ENCODE measurements at regions not wholly inside any gene's neighbourhood (a gene's known extent, or its start where the extent isn't known, plus 50 kb on each side); places are given as distances from the start of the nearest gene placed in this dataset.

DNA sequence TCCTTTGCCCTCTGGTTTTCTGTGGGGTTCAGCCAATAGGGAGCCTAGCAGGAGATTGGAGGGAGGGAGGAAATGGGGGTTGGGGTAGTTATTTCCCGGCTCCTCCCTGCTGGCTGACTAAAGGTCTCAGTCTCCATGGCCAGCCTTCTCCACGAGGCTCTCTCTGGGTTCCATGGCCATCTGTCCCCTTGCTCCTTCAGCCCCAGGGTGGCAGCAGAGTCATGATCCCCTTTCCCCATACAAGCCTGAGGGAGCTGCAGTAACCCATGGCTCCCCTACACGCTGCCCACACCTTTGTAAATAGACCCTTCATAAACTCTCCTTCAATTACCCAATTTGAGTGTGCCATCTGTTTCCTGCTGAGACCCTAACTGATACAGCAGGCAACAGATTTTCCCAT lies 176.1 kb upstream of the CSF3R start:
- no peak overlapping the region for H3K4me3 ChIP-seq (ENCODE audit: extremely low read depth, insufficient read depth, low read length, poor library complexity, severe bottlenecking)
- H3K36me3 ChIP-seq (ENCODE audit: control insufficient read depth, insufficient read depth, low read length), result no peaks in the 10 kb centered on the region
- WGBS, 2 experiments (ENCODE audit: insufficient coverage in 2 of 2), result 83 to 86% methylated on average over 3 of the region's 3 CpGs
- H3K27ac ChIP-seq (ENCODE audit: low read depth, low read length, severe bottlenecking), result no peak overlapping the region
- H3K4me1 ChIP-seq (ENCODE audit: control insufficient read depth, insufficient read depth, low read length, poor library complexity, severe bottlenecking), result no peaks in the 10 kb centered on the region
- H3K9me3 ChIP-seq (ENCODE audit: control insufficient read depth, low read length), result no peaks in the 10 kb centered on the region

DNA sequence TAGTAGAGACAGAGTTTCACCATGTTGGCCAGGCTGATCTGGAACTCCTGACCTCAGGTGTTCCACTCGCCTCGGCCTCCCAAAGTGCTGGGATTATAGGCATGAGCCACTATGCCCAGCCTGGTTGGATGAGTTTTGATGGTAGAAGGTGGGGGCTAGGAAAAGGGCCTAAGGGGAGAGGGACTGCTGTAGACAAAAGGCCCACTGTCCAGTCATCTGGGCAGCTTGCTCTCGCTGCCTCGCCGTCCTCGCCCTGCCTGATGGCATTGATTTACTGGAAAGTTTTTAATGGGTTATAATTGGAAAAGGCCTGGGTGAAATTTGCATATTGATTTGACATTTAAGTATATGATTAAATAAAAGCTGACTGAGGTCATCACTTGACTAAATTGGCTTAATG lies 175.1 kb upstream of the CSF3R start:
- H3K4me1 ChIP-seq (ENCODE audit: control insufficient read depth, insufficient read depth, low read length, poor library complexity, severe bottlenecking), result no peaks in the 10 kb centered on the region
- H3K36me3 ChIP-seq (ENCODE audit: control insufficient read depth, insufficient read depth, low read length), result no peaks in the 10 kb centered on the region
- 71 to 78% methylated on average over 5 to 6 of the region's 6 CpGs for WGBS, 2 experiments (ENCODE audit: insufficient coverage in 2 of 2)
- no peak overlapping the region for H3K4me3 ChIP-seq (ENCODE audit: extremely low read depth, insufficient read depth, low read length, poor library complexity, severe bottlenecking)
- H3K9me3 ChIP-seq (ENCODE audit: control insufficient read depth, low read length), result no peaks in the 10 kb centered on the region
- no peak overlapping the region for H3K27ac ChIP-seq (ENCODE audit: low read depth, low read length, severe bottlenecking)

DNA sequence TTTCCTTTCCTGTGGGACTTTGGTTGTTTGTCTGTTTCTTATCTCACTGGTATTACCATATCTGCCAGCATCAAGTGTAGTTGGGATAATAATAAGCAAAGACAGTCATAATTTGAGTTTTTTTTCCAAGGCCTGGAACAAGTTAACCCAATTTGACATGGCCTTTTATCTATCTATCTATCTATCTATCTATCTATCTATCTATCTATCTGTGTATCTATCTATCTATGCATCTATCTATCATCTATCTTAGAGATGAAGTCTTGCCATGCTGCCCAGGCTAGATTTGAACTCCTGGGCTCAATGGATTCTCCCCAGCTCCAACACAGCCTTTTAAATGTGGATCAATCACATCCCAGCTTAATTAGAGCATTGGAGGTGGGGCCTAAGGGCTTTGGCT lies 174.1 kb upstream of the CSF3R start:
- H3K4me1 ChIP-seq (ENCODE audit: control insufficient read depth, insufficient read depth, low read length, poor library complexity, severe bottlenecking), result no peaks in the 10 kb centered on the region
- H3K36me3 ChIP-seq (ENCODE audit: control insufficient read depth, insufficient read depth, low read length), result no peaks in the 10 kb centered on the region
- no peak overlapping the region for H3K27ac ChIP-seq (ENCODE audit: low read depth, low read length, severe bottlenecking)
- H3K9me3 ChIP-seq (ENCODE audit: control insufficient read depth, low read length), result no peaks in the 10 kb centered on the region
- no peak overlapping the region for H3K4me3 ChIP-seq (ENCODE audit: extremely low read depth, insufficient read depth, low read length, poor library complexity, severe bottlenecking)

DNA sequence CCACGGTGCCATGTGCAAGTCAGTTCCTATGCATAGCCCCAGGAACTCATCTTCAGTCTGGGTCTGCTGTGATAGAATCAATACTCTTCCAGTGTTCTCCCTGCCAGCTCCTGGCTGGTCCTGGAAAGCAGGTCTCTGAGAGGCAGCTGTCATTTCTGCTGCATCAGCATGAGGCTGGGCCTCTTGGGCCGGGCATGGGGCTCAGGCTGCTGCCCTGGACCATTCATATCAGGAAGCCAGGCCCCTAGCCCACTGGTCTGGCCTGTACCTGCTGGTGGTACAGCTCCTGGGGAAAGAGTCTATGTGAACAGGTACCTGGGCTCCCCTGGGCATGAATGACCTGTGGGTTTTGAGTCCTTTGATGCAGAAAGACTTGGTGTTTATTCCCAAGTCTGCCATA lies 173.6 kb upstream of the CSF3R start:
- 87 to 95% methylated on average over 1 to 2 of the region's 2 CpGs for WGBS, 2 experiments (ENCODE audit: insufficient coverage in 2 of 2)
- Histone ChIP-seq H3K4me1 (ENCODE audit: control insufficient read depth, insufficient read depth, low read length, poor library complexity, severe bottlenecking) (no peaks in the 10 kb centered on the region), H3K36me3 (ENCODE audit: control insufficient read depth, insufficient read depth, low read length) (no peaks in the 10 kb centered on the region), H3K9me3 (ENCODE audit: control insufficient read depth, low read length) (no peaks in the 10 kb centered on the region), H3K27ac (ENCODE audit: low read depth, low read length, severe bottlenecking) (no peak overlapping the region), H3K4me3 (ENCODE audit: extremely low read depth, insufficient read depth, low read length, poor library complexity, severe bottlenecking) (no peak overlapping the region)

DNA sequence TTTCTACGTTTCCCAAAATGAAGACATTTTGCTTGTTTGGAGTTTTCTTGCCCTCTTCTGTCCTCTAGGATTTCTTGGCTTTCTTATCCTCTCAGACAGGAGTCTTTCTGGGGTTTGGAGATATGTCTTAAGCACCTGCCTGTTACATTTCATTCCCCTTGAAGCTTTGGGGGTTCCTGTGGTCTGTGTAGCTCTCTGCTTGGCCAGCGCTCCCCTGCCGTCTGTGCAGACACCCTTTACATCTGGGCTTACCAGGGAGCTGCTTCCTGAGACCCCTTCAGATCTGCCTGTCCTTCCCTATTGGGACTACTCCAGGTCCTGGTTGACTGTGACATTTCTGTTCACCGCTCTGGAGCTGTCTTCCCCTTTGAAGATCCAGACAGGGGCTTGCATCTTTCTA lies 171.9 kb upstream of the CSF3R start:
- Histone ChIP-seq H3K27ac (ENCODE audit: low read depth, low read length, severe bottlenecking) (no peak overlapping the region), H3K4me3 (ENCODE audit: extremely low read depth, insufficient read depth, low read length, poor library complexity, severe bottlenecking) (no peak overlapping the region), H3K9me3 (ENCODE audit: control insufficient read depth, low read length) (no peaks in the 10 kb centered on the region), H3K4me1 (ENCODE audit: control insufficient read depth, insufficient read depth, low read length, poor library complexity, severe bottlenecking) (no peaks in the 10 kb centered on the region), H3K36me3 (ENCODE audit: control insufficient read depth, insufficient read depth, low read length) (no peaks in the 10 kb centered on the region)
- whole genome bisulfite sequencing, 2 experiments (ENCODE audit: insufficient coverage in 2 of 2), result 86 to 93% methylated on average over 4 of the region's 4 CpGs

DNA sequence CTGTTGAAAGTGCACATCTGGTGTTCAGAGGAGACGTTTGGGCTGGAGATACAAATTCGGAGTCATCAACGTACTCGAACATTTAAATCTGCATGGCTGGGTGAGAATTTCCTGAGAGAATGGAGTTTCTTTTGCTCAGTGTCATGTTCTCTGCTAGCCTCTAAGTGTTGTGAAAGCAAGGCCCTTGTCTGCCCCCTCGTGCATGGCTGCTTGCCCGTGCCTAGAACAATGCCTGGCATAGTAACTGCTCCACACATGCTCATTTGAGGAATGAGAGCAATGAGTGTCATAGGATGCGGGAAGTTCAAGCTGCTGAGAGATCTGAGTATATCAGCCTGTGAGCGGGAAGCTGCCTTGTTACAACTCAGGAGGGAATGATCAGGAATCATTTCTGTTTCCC lies 171.1 kb upstream of the CSF3R start:
- no peaks in the 10 kb centered on the region for H3K9me3 ChIP-seq (ENCODE audit: control insufficient read depth, low read length)
- H3K4me1 ChIP-seq (ENCODE audit: control insufficient read depth, insufficient read depth, low read length, poor library complexity, severe bottlenecking), result no peaks in the 10 kb centered on the region
- H3K36me3 ChIP-seq (ENCODE audit: control insufficient read depth, insufficient read depth, low read length), result no peaks in the 10 kb centered on the region
- no peak overlapping the region for H3K27ac ChIP-seq (ENCODE audit: low read depth, low read length, severe bottlenecking)
- WGBS, 2 experiments (ENCODE audit: insufficient coverage in 2 of 2), result 75 to 89% methylated on average over 7 to 8 of the region's 8 CpGs
- no peak overlapping the region for H3K4me3 ChIP-seq (ENCODE audit: extremely low read depth, insufficient read depth, low read length, poor library complexity, severe bottlenecking)

DNA sequence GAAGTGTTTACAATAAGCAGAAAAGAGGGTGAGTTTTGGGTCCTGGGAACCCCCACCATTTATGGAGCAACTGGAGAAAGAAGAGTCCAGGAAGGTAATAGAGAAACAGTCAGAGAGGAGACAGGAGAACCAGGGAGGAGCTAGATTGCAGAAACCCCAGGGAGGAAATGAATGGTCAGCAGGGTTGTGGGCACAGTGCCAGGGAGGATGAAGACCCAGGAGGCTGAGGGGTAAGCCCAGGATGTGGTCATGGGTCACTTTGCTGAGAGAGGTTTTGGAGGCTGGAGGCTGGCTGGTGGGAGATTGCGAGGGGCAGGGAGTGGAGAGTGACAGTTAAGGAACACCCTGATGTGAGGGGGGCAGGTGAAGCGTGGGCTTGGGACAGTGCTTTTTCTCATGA lies 169.9 kb upstream of the CSF3R start:
- Histone ChIP-seq H3K4me1 (ENCODE audit: control insufficient read depth, insufficient read depth, low read length, poor library complexity, severe bottlenecking) (no peaks in the 10 kb centered on the region), H3K4me3 (ENCODE audit: extremely low read depth, insufficient read depth, low read length, poor library complexity, severe bottlenecking) (no peak overlapping the region), H3K36me3 (ENCODE audit: control insufficient read depth, insufficient read depth, low read length) (no peaks in the 10 kb centered on the region), H3K9me3 (ENCODE audit: control insufficient read depth, low read length) (no peaks in the 10 kb centered on the region), H3K27ac (ENCODE audit: low read depth, low read length, severe bottlenecking) (no peak overlapping the region)
- WGBS, 2 experiments (ENCODE audit: insufficient coverage in 2 of 2), result 78 to 85% methylated on average over 2 of the region's 2 CpGs

DNA sequence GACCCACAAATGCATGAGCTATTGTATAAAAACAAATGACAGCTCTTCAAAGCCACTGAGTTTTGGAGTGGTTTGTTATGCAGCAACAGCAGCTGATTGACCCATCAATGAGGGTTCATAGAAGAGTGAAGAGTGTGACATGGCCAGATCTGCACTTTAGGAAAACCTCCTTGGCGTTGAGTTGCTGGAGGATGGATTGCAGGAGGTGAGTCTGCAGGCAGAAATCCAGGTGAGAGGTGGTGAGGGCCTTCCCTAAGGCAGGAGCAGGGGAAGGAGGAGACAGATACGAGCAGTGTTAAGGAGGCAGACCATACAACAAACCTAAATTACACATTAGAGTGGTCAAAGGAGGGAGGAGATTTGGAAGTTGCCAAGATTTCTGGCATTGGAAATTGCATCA lies 169.3 kb upstream of the CSF3R start:
- 89% methylated on average over 1 of the region's 2 CpGs; no CpG with 5 or more reads in 1 of the 2 experiments for WGBS, 2 experiments (ENCODE audit: insufficient coverage in 2 of 2)
- Histone ChIP-seq H3K4me3 (ENCODE audit: extremely low read depth, insufficient read depth, low read length, poor library complexity, severe bottlenecking) (no peak overlapping the region), H3K27ac (ENCODE audit: low read depth, low read length, severe bottlenecking) (no peak overlapping the region), H3K36me3 (ENCODE audit: control insufficient read depth, insufficient read depth, low read length) (no peaks in the 10 kb centered on the region), H3K9me3 (ENCODE audit: control insufficient read depth, low read length) (no peaks in the 10 kb centered on the region), H3K4me1 (ENCODE audit: control insufficient read depth, insufficient read depth, low read length, poor library complexity, severe bottlenecking) (no peaks in the 10 kb centered on the region)

DNA sequence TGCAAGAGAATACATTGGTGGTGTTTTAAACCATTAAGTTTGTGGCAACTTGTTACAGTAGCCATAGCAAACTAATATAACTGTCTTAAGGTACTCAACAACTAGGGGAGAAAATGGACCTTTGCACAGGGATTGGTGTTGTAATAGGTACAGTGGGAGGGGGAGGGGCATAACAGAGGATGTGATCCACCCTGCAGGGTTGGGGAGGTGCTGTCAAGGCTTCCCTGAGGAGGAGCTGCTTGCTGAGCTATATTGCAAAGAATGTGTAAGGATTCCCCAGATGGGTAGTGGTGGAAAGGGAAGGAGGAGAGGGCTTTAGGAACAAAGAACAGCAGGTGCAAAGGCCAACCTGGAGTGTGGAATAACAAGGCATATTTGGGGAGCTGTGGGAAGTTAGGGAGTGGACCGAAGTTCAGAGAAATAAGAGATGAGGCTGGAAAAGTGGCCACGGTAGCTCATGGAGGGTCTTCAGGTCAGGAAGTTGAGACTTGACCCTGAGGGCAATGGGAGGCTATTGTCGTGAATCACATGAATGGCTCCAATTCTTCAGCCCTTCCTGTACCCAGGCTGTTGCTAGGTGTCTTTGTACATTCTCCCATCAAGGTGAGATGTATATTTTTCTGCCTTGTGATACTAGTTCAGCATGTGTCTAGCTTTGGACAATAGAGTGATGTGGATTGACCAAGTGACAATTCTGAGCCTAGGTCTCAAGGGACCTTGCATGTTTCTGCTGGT lies 168.6 kb upstream of the CSF3R start:
- no peaks in the 10 kb centered on the region for H3K9me3 ChIP-seq (ENCODE audit: control insufficient read depth, low read length)

DNA sequence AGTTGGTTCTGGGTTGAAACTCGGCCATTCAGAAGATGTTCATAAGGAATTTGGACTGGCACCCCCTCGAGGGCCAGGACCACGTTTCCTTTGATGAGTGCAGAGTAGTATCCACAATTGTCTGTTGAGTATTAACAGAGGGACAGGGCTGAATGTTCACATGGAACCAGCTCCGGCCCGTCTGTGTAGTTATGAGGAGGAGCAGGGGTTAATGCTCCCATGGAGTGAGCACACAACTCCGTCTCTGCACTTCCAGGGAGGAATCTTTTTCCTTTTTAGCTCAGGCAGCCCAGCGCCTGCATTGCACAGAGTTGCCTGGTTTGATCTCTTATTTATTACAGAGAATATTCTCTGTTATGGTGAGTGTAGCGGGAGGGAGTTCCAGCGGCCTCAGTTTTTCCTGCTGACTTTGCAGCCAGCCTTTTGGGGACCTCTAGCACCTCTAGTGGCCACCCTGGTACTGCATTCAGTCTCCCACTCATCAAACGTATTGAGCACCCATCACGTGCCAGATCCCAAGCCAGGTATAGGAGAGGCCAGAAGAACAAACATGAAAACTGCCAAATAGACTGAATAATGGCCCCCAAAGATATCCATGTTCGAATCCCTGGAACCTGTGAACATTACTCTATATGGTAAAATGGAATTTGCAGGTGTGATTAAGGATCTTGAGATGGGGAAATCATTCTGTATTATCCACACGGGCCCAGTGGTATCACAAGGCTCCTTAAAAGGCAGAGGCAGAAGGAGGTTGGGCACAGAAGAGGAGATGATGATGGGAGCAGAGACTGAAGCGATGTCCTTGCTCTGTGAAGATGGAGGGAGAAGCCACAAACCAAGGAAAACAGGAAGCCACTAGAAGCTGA lies 167.7 kb upstream of the CSF3R start:
- Histone ChIP-seq H3K4me3 (ENCODE audit: extremely low read depth, insufficient read depth, low read length, poor library complexity, severe bottlenecking) (no peak overlapping the region), H3K9me3 (ENCODE audit: control insufficient read depth, low read length) (no peaks in the 10 kb centered on the region), H3K36me3 (ENCODE audit: control insufficient read depth, insufficient read depth, low read length) (no peaks in the 10 kb centered on the region), H3K4me1 (ENCODE audit: control insufficient read depth, insufficient read depth, low read length, poor library complexity, severe bottlenecking) (no peaks in the 10 kb centered on the region), H3K27ac (ENCODE audit: low read depth, low read length, severe bottlenecking) (no peak overlapping the region)
- WGBS, 2 experiments (ENCODE audit: insufficient coverage in 2 of 2), result 53 to 78% methylated on average over 10 to 12 of the region's 14 CpGs

More for the DNA sequence above, 168.6 kb upstream of the CSF3R start:
- Histone ChIP-seq H3K27ac (ENCODE audit: low read depth, low read length, severe bottlenecking) (no peak overlapping the region), H3K4me1 (ENCODE audit: control insufficient read depth, insufficient read depth, low read length, poor library complexity, severe bottlenecking) (no peaks in the 10 kb centered on the region), H3K4me3 (ENCODE audit: extremely low read depth, insufficient read depth, low read length, poor library complexity, severe bottlenecking) (no peak overlapping the region), H3K36me3 (ENCODE audit: control insufficient read depth, insufficient read depth, low read length) (no peaks in the 10 kb centered on the region)
- WGBS, 2 experiments (ENCODE audit: insufficient coverage in 2 of 2), result 87 to 90% methylated on average over 3 of the region's 3 CpGs

DNA sequence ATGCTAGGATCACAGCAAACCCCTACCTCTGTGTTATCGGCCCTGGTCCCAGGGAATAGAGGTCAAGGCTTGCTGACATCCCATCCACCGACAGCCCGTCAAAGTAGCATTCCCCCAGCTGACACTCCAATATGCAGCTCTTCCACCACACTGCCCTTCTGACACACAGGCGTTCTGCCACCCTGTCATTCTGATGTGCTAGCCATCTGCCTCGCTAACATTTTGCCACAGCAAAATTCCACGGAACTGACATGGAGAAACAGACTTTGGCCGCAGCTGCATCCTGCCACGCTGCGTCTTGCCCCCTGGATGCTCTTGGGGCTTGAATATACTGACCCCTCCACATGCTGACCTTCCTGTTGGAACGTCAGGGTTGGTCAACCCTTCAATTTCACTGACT lies 163.2 kb upstream of the CSF3R start:
- WGBS, 2 experiments (ENCODE audit: insufficient coverage in 2 of 2), result 90 to 94% methylated on average over 8 to 10 of the region's 10 CpGs
- Histone ChIP-seq H3K4me1 (ENCODE audit: control insufficient read depth, insufficient read depth, low read length, poor library complexity, severe bottlenecking) (no peaks in the 10 kb centered on the region), H3K4me3 (ENCODE audit: extremely low read depth, insufficient read depth, low read length, poor library complexity, severe bottlenecking) (no peak overlapping the region), H3K9me3 (ENCODE audit: control insufficient read depth, low read length) (no peaks in the 10 kb centered on the region), H3K36me3 (ENCODE audit: control insufficient read depth, insufficient read depth, low read length) (no peaks in the 10 kb centered on the region), H3K27ac (ENCODE audit: low read depth, low read length, severe bottlenecking) (no peak overlapping the region)
